ENCODE measurements at regions not wholly inside any gene's neighbourhood (a gene's known extent, or its start where the extent isn't known, plus 50 kb on each side); places are given as distances from the start of the nearest gene placed in this dataset.

DNA sequence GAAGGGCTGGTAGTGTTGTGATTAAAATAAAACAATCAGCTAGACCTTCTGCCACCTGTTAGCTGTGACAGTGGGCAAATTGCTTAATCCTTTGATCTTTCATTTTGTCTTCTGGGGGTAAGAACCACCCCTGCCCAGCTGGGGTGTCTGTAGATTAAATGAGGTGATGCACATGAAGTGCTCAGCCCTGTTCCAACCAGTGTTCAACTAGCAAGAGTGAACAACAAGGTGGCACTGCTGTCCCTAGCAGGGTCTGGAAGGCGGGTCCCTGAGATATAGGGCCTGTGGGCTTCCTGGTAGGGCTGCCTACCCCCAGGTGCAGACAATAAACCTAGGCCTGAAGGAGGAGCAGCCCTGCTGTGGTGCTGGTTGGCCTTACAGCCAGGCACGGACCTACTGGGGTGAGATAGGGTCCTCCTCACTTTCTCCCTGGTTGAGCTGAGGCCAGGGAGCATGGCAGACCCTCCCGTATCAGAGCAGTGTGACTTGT is 60.6 kb downstream of the ARL6IP4 start:
- Histone ChIP-seq H3K27ac (ENCODE audit: insufficient read depth, low read depth, low read length, poor library complexity, severe bottlenecking) (no peak overlapping the region), H3K4me3 (ENCODE audit: insufficient read depth, low read depth, low read length) (no peak overlapping the region), H3K27me3 (ENCODE audit: control insufficient read depth, insufficient read depth, low read length, poor library complexity, severe bottlenecking) (no peaks in the 10 kb centered on the region), H3K36me3 (ENCODE audit: control insufficient read depth, insufficient read depth, low read length) (no peaks in the 10 kb centered on the region), H3K9me3 (ENCODE audit: control insufficient read depth, low read length) (no peaks in the 10 kb centered on the region), H3K4me1 (ENCODE audit: control insufficient read depth, insufficient read depth, low read length) (no peaks in the 10 kb centered on the region)
- 74 to 82% methylated on average over 3 of the region's 3 CpGs for WGBS, 2 experiments

- WGBS, 2 experiments, result no CpG with 5 or more reads among the region's 2 CpGs
- Histone ChIP-seq H3K4me3 (ENCODE audit: insufficient read depth, low read depth, low read length) (no peak overlapping the region), H3K27ac (ENCODE audit: insufficient read depth, low read depth, low read length, poor library complexity, severe bottlenecking) (no peak overlapping the region)
These were observed 59.6 kb downstream of the ARL6IP4 start for GRCh38 chr12:123040106-123040505.

GRCh38 chr12:123038966-123039365 is 58.5 kb downstream of the ARL6IP4 start:
- Histone ChIP-seq H3K27me3 (ENCODE audit: control insufficient read depth, insufficient read depth, low read length, poor library complexity, severe bottlenecking) (no peaks in the 10 kb centered on the region), H3K36me3 (ENCODE audit: control insufficient read depth, insufficient read depth, low read length) (no peaks in the 10 kb centered on the region)
- WGBS, 2 experiments, result 94 to 95% methylated on average over 5 to 6 of the region's 6 CpGs

More at GRCh38 chr12:123040106-123040505, 59.6 kb downstream of the ARL6IP4 start:
- H3K27me3 ChIP-seq (ENCODE audit: control insufficient read depth, insufficient read depth, low read length, poor library complexity, severe bottlenecking), result no peaks in the 10 kb centered on the region
- H3K4me1 ChIP-seq (ENCODE audit: control insufficient read depth, insufficient read depth, low read length), result no peaks in the 10 kb centered on the region
- H3K9me3 ChIP-seq (ENCODE audit: control insufficient read depth, low read length), result no peaks in the 10 kb centered on the region
- no peaks in the 10 kb centered on the region for H3K36me3 ChIP-seq (ENCODE audit: control insufficient read depth, insufficient read depth, low read length)

DNA sequence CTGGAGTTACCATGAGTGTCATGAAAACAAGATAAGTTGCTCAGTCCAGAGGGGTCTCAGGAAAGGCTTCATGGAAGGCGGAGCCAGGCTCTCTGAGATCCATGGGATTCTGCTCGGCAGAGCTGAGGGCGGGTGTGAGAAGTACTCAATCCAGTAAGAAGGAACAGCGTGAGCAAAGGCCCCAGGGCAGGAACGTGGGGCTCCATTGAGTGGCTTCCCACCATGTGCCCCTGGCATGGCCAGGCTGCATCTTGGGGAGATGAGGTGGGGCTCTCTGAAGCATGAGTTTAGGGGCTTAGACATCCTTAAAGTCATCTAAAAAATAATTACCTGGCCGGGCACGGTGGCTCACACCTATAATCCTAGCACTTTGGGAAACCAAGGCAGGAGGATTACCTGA is 58.0 kb downstream of the ARL6IP4 start:
- Histone ChIP-seq H3K27ac (ENCODE audit: insufficient read depth, low read depth, low read length, poor library complexity, severe bottlenecking) (no peak overlapping the region), H3K4me1 (ENCODE audit: control insufficient read depth, insufficient read depth, low read length) (no peaks in the 10 kb centered on the region), H3K36me3 (ENCODE audit: control insufficient read depth, insufficient read depth, low read length) (no peaks in the 10 kb centered on the region), H3K4me3 (ENCODE audit: insufficient read depth, low read depth, low read length) (no peak overlapping the region), H3K9me3 (ENCODE audit: control insufficient read depth, low read length) (no peaks in the 10 kb centered on the region), H3K27me3 (ENCODE audit: control insufficient read depth, insufficient read depth, low read length, poor library complexity, severe bottlenecking) (no peaks in the 10 kb centered on the region)
- WGBS, 2 experiments, result 85% methylated on average over 7 of the region's 7 CpGs

More at GRCh38 chr12:123038966-123039365, 58.5 kb downstream of the ARL6IP4 start:
- Histone ChIP-seq H3K27ac (ENCODE audit: insufficient read depth, low read depth, low read length, poor library complexity, severe bottlenecking) (no peak overlapping the region), H3K4me1 (ENCODE audit: control insufficient read depth, insufficient read depth, low read length) (no peaks in the 10 kb centered on the region), H3K9me3 (ENCODE audit: control insufficient read depth, low read length) (no peaks in the 10 kb centered on the region), H3K4me3 (ENCODE audit: insufficient read depth, low read depth, low read length) (no peak overlapping the region)

DNA sequence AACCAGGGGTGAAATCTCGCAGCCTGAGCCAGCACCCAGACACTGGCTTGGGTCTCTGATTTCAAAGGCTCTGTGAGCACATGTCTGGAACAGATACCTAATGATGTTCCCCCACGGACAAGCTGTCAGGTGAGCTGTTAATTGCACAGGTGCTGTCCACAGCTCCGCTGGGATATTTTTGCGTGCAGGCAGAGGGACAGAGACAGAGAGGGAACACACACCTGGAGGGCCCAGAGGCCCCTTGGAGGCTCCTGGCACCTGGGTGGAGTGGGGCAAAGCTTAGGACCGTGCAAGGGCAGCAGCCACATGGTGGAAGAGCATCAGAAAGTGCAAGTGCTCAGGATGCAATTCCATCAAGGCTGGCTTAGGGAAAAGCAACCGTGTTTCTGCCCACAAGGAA is 57.3 kb downstream of the ARL6IP4 start:
- Histone ChIP-seq H3K9me3 (ENCODE audit: control insufficient read depth, low read length) (no peaks in the 10 kb centered on the region), H3K4me3 (ENCODE audit: insufficient read depth, low read depth, low read length) (no peak overlapping the region), H3K27ac (ENCODE audit: insufficient read depth, low read depth, low read length, poor library complexity, severe bottlenecking) (no peak overlapping the region), H3K4me1 (ENCODE audit: control insufficient read depth, insufficient read depth, low read length) (no peaks in the 10 kb centered on the region), H3K27me3 (ENCODE audit: control insufficient read depth, insufficient read depth, low read length, poor library complexity, severe bottlenecking) (no peaks in the 10 kb centered on the region), H3K36me3 (ENCODE audit: control insufficient read depth, insufficient read depth, low read length) (no peaks in the 10 kb centered on the region)
- WGBS, 2 experiments, result 92 to 93% methylated on average over 6 of the region's 6 CpGs

GRCh38 chr12:123036466-123037285 is 56.2 kb downstream of the ARL6IP4 start:
- WGBS, 2 experiments, result 89 to 92% methylated on average over 4 of the region's 4 CpGs

GRCh38 chr12:123035841-123036240 is 55.4 kb downstream of the ARL6IP4 start:
- Histone ChIP-seq H3K4me1 (ENCODE audit: control insufficient read depth, insufficient read depth, low read length) (no peaks in the 10 kb centered on the region), H3K27ac (ENCODE audit: insufficient read depth, low read depth, low read length, poor library complexity, severe bottlenecking) (no peak overlapping the region), H3K36me3 (ENCODE audit: control insufficient read depth, insufficient read depth, low read length) (no peaks in the 10 kb centered on the region), H3K9me3 (ENCODE audit: control insufficient read depth, low read length) (no peaks in the 10 kb centered on the region), H3K27me3 (ENCODE audit: control insufficient read depth, insufficient read depth, low read length, poor library complexity, severe bottlenecking) (no peaks in the 10 kb centered on the region), H3K4me3 (ENCODE audit: insufficient read depth, low read depth, low read length) (no peak overlapping the region)
- 90 to 94% methylated on average over 5 of the region's 5 CpGs for WGBS, 2 experiments

More at GRCh38 chr12:123036466-123037285, 56.2 kb downstream of the ARL6IP4 start:
- no peak overlapping the region for H3K27ac ChIP-seq (ENCODE audit: insufficient read depth, low read depth, low read length, poor library complexity, severe bottlenecking)
- no peaks in the 10 kb centered on the region for H3K4me1 ChIP-seq (ENCODE audit: control insufficient read depth, insufficient read depth, low read length)
- H3K36me3 ChIP-seq (ENCODE audit: control insufficient read depth, insufficient read depth, low read length), result no peaks in the 10 kb centered on the region
- no peaks in the 10 kb centered on the region for H3K9me3 ChIP-seq (ENCODE audit: control insufficient read depth, low read length)
- H3K27me3 ChIP-seq (ENCODE audit: control insufficient read depth, insufficient read depth, low read length, poor library complexity, severe bottlenecking), result no peaks in the 10 kb centered on the region
- H3K4me3 ChIP-seq (ENCODE audit: insufficient read depth, low read depth, low read length), result no peak overlapping the region

- no peaks in the 10 kb centered on the region for H3K36me3 ChIP-seq (ENCODE audit: control insufficient read depth, insufficient read depth, low read length)
- no peak overlapping the region for H3K27ac ChIP-seq (ENCODE audit: insufficient read depth, low read depth, low read length, poor library complexity, severe bottlenecking)
- no peaks in the 10 kb centered on the region for H3K27me3 ChIP-seq (ENCODE audit: control insufficient read depth, insufficient read depth, low read length, poor library complexity, severe bottlenecking)
- H3K4me1 ChIP-seq (ENCODE audit: control insufficient read depth, insufficient read depth, low read length), result no peaks in the 10 kb centered on the region
- no peaks in the 10 kb centered on the region for H3K9me3 ChIP-seq (ENCODE audit: control insufficient read depth, low read length)
- no peak overlapping the region for H3K4me3 ChIP-seq (ENCODE audit: insufficient read depth, low read depth, low read length)
- 76 to 93% methylated on average over 4 of the region's 4 CpGs for WGBS, 2 experiments
These were observed 54.4 kb downstream of the ARL6IP4 start for GRCh38 chr12:123034865-123035264.

- H3K27ac ChIP-seq (ENCODE audit: insufficient read depth, low read depth, low read length, poor library complexity, severe bottlenecking), result no peak overlapping the region
- no peaks in the 10 kb centered on the region for H3K4me1 ChIP-seq (ENCODE audit: control insufficient read depth, insufficient read depth, low read length)
- no peak overlapping the region for H3K4me3 ChIP-seq (ENCODE audit: insufficient read depth, low read depth, low read length)
- WGBS, 2 experiments, result 94 to 96% methylated on average over 21 of the region's 21 CpGs
- H3K27me3 ChIP-seq (ENCODE audit: control insufficient read depth, insufficient read depth, low read length, poor library complexity, severe bottlenecking), result no peaks in the 10 kb centered on the region
- no peaks in the 10 kb centered on the region for H3K9me3 ChIP-seq (ENCODE audit: control insufficient read depth, low read length)
- no peaks in the 10 kb centered on the region for H3K36me3 ChIP-seq (ENCODE audit: control insufficient read depth, insufficient read depth, low read length)
These were observed 53.6 kb downstream of the ARL6IP4 start for GRCh38 chr12:123034022-123034541.

- Histone ChIP-seq H3K27ac (ENCODE audit: insufficient read depth, low read depth, low read length, poor library complexity, severe bottlenecking) (no peak overlapping the region), H3K4me3 (ENCODE audit: insufficient read depth, low read depth, low read length) (no peak overlapping the region), H3K36me3 (ENCODE audit: control insufficient read depth, insufficient read depth, low read length) (no peaks in the 10 kb centered on the region), H3K27me3 (ENCODE audit: control insufficient read depth, insufficient read depth, low read length, poor library complexity, severe bottlenecking) (no peaks in the 10 kb centered on the region), H3K9me3 (ENCODE audit: control insufficient read depth, low read length) (no peaks in the 10 kb centered on the region), H3K4me1 (ENCODE audit: control insufficient read depth, insufficient read depth, low read length) (no peaks in the 10 kb centered on the region)
- 93 to 95% methylated on average over 3 of the region's 3 CpGs for WGBS, 2 experiments
These were observed 53.0 kb downstream of the ARL6IP4 start for GRCh38 chr12:123033392-123034021.
